ENCODE measurements at regions not wholly inside any gene's neighbourhood (a gene's known extent, or its start where the extent isn't known, plus 50 kb on each side); places are given as distances from the start of the nearest gene placed in this dataset.

DNA sequence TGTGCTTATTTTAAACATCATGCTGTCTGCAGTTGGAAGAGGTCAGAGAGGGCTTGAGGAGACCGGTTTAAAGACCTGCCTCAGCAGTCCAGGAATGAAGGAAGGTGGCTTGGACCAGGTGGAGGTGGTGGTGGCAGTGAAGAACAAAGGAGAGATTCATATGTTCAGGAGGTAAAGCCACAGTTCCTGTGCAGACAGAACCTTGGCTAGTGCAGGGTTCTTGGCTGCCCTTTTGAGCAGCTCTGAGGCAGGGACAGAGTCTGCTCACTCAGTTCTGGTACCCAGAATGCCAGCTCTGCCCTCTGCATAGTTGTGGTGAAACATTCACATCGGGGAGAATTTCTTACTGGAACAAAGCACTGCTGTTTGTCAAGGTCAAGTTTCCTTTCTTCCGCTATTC is 669.7 kb upstream of the HS6ST1 start:
- TF ChIP-seq TBL1XR1 (IDR thresholded peaks at IDR 0.05; ENCODE audit: borderline replicate concordance, low read length, partially characterized antibody) (no peak), YY1 (IDR thresholded peaks at IDR 0.05; ENCODE audit: insufficient read depth, insufficient replicate concordance, low read depth, low read length) (no peak)
